ENCODE measurements at regions not wholly inside any gene's neighbourhood (a gene's known extent, or its start where the extent isn't known, plus 50 kb on each side); places are given as distances from the start of the nearest gene placed in this dataset.

GRCh38 chr18:61132031-61132430, 201.2 kb upstream of the CDH20 start:
- no peak overlapping the region for H3K4me3 ChIP-seq (ENCODE audit: low read depth, low read length, poor library complexity, severe bottlenecking)
- no peaks in the 10 kb centered on the region for H4K20me1 ChIP-seq (ENCODE audit: insufficient read depth, low read length)
- no peaks in the 10 kb centered on the region for H3K79me2 ChIP-seq (ENCODE audit: insufficient read depth, low read length)
- no peak overlapping the region for H2AFZ ChIP-seq (ENCODE audit: low read length)
- no peak overlapping the region for H3K9ac ChIP-seq (ENCODE audit: low read length)
- no peaks in the 10 kb centered on the region for H3K9me2 ChIP-seq (ENCODE audit: low read depth, low read length)
- no peak overlapping the region for H3K27ac ChIP-seq (ENCODE audit: low read depth, low read length, poor library complexity, severe bottlenecking)
- no peak overlapping the region for H3K4me2 ChIP-seq (ENCODE audit: low read length)
- H3K36me3 ChIP-seq (ENCODE audit: insufficient read depth, low read length), result no peaks in the 10 kb centered on the region
- H3K27me3 ChIP-seq (ENCODE audit: insufficient read depth, low read length), result no peaks in the 10 kb centered on the region
- no peaks in the 10 kb centered on the region for H3F3A ChIP-seq (ENCODE audit: insufficient read depth, low read length)
- TF ChIP-seq, protein P1, sequence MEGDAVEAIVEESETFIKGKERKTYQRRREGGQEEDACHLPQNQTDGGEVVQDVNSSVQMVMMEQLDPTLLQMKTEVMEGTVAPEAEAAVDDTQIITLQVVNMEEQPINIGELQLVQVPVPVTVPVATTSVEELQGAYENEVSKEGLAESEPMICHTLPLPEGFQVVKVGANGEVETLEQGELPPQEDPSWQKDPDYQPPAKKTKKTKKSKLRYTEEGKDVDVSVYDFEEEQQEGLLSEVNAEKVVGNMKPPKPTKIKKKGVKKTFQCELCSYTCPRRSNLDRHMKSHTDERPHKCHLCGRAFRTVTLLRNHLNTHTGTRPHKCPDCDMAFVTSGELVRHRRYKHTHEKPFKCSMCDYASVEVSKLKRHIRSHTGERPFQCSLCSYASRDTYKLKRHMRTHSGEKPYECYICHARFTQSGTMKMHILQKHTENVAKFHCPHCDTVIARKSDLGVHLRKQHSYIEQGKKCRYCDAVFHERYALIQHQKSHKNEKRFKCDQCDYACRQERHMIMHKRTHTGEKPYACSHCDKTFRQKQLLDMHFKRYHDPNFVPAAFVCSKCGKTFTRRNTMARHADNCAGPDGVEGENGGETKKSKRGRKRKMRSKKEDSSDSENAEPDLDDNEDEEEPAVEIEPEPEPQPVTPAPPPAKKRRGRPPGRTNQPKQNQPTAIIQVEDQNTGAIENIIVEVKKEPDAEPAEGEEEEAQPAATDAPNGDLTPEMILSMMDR (IDR thresholded peaks at IDR 0.05; ENCODE audit: low read length), result no peak
- no peak for TF ChIP-seq EZH2 (IDR thresholded peaks at IDR 0.05; ENCODE audit: borderline replicate concordance, low read length)
- no peaks in the 10 kb centered on the region for H3K4me1 ChIP-seq (ENCODE audit: insufficient read depth, low read length, severe bottlenecking)
- H3K9me3 ChIP-seq (ENCODE audit: low read length), result no peaks in the 10 kb centered on the region

DNA sequence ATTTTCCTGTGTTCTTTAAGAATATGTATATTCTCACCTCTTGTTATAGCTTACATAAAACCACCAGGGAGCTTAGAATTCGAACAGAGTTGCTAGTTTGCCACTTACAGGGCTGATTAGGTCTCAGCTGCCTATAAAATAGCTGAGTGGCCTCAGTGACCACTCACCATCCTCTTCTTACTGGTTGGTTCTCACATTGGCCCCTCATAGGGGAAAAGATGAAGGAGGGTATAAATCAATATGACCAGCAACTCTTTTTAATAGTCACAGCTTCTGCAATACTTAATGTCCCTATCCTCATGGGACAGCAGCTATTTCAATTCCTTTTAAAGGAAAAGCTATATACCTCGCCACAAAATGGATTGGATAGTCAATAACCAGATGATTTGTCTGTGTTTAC, 199.4 kb upstream of the CDH20 start:
- H2AFZ ChIP-seq (ENCODE audit: low read length), result no peak overlapping the region
- no peaks in the 10 kb centered on the region for H3F3A ChIP-seq (ENCODE audit: insufficient read depth, low read length)
- H3K9me3 ChIP-seq (ENCODE audit: low read length), result no peaks in the 10 kb centered on the region
- TF ChIP-seq, protein P1 (IDR thresholded peaks at IDR 0.05; ENCODE audit: low read length), result no peak
- no peak for TF ChIP-seq EZH2 (IDR thresholded peaks at IDR 0.05; ENCODE audit: borderline replicate concordance, low read length)
- H3K9me2 ChIP-seq (ENCODE audit: low read depth, low read length), result no peaks in the 10 kb centered on the region
- H4K20me1 ChIP-seq (ENCODE audit: insufficient read depth, low read length), result no peaks in the 10 kb centered on the region
- no peaks in the 10 kb centered on the region for H3K27me3 ChIP-seq (ENCODE audit: insufficient read depth, low read length)
- no peak overlapping the region for H3K4me3 ChIP-seq (ENCODE audit: low read depth, low read length, poor library complexity, severe bottlenecking)
- H3K9ac ChIP-seq (ENCODE audit: low read length), result no peak overlapping the region
- no peaks in the 10 kb centered on the region for H3K4me1 ChIP-seq (ENCODE audit: insufficient read depth, low read length, severe bottlenecking)
- no peaks in the 10 kb centered on the region for H3K36me3 ChIP-seq (ENCODE audit: insufficient read depth, low read length)
- H3K79me2 ChIP-seq (ENCODE audit: insufficient read depth, low read length), result no peaks in the 10 kb centered on the region
- H3K4me2 ChIP-seq (ENCODE audit: low read length), result no peak overlapping the region
- no peak overlapping the region for H3K27ac ChIP-seq (ENCODE audit: low read depth, low read length, poor library complexity, severe bottlenecking)

GRCh38 chr18:61136711-61137251, 196.4 kb upstream of the CDH20 start:
- Histone ChIP-seq H3K79me2 (ENCODE audit: insufficient read depth, low read length) (no peaks in the 10 kb centered on the region), H3K4me3 (ENCODE audit: low read depth, low read length, poor library complexity, severe bottlenecking) (no peak overlapping the region)

More at GRCh38 chr18:61136711-61137251, 196.4 kb upstream of the CDH20 start:
- Histone ChIP-seq H3F3A (ENCODE audit: insufficient read depth, low read length) (no peaks in the 10 kb centered on the region), H3K9me2 (ENCODE audit: low read depth, low read length) (no peaks in the 10 kb centered on the region), H4K20me1 (ENCODE audit: insufficient read depth, low read length) (no peaks in the 10 kb centered on the region), H3K27ac (ENCODE audit: low read depth, low read length, poor library complexity, severe bottlenecking) (no peak overlapping the region), H3K4me1 (ENCODE audit: insufficient read depth, low read length, severe bottlenecking) (no peaks in the 10 kb centered on the region), H3K36me3 (ENCODE audit: insufficient read depth, low read length) (no peaks in the 10 kb centered on the region), H3K9me3 (ENCODE audit: low read length) (no peaks in the 10 kb centered on the region), H3K9ac (ENCODE audit: low read length) (no peak overlapping the region), H3K4me2 (ENCODE audit: low read length) (no peak overlapping the region), H2AFZ (ENCODE audit: low read length) (no peak overlapping the region), H3K27me3 (ENCODE audit: insufficient read depth, low read length) (no peaks in the 10 kb centered on the region)
- TF ChIP-seq, protein P1 (IDR thresholded peaks at IDR 0.05; ENCODE audit: low read length), result no peak
- no peak for TF ChIP-seq EZH2 (IDR thresholded peaks at IDR 0.05; ENCODE audit: borderline replicate concordance, low read length)

Measured in OCI-LY1 (cell line).